C4-2B (cell line): ENCODE measurements at regions not wholly inside any gene's neighbourhood (a gene's known extent, or its start where the extent isn't known, plus 50 kb on each side); places are given as distances from the start of the nearest gene placed in this dataset.

Experiments used
- ZFX ChIP-seq: fragments of 450-650 bp; IDR thresholded peaks from 2 replicates; pipeline ENCODE4 v1.6.1; 2017
- TF ChIP-seq, protein P1 (sequence below): fragments of 450-650 bp; conservative IDR thresholded peaks from 2 replicates; pipeline ENCODE4 v1.5.1; 2017; ENCODE audit warnings: mild to moderate bottlenecking

- TF ChIP-seq, protein P1, sequence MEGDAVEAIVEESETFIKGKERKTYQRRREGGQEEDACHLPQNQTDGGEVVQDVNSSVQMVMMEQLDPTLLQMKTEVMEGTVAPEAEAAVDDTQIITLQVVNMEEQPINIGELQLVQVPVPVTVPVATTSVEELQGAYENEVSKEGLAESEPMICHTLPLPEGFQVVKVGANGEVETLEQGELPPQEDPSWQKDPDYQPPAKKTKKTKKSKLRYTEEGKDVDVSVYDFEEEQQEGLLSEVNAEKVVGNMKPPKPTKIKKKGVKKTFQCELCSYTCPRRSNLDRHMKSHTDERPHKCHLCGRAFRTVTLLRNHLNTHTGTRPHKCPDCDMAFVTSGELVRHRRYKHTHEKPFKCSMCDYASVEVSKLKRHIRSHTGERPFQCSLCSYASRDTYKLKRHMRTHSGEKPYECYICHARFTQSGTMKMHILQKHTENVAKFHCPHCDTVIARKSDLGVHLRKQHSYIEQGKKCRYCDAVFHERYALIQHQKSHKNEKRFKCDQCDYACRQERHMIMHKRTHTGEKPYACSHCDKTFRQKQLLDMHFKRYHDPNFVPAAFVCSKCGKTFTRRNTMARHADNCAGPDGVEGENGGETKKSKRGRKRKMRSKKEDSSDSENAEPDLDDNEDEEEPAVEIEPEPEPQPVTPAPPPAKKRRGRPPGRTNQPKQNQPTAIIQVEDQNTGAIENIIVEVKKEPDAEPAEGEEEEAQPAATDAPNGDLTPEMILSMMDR: no peak
- no peak for TF ChIP-seq ZFX
Observed at GRCh38 chr2:79434362-79434761, 78.5 kb upstream of the CTNNA2 start.
